Inflammatory macrophage (primary cell): ENCODE measurements at regions not wholly inside any gene's neighbourhood (a gene's known extent, or its start where the extent isn't known, plus 50 kb on each side); places are given as distances from the start of the nearest gene placed in this dataset.
"Not testable (repeated sequence)": the region's sequence is repeated elsewhere in the genome, so short reads cannot be mapped to it uniquely, and the experiment has no call there.

Experiments used
- DNase-seq, 2 donors: peaks; one replicate each; pipeline ENCODE4 v3.0.0-alpha.2; 2020 to 2022

DNA sequence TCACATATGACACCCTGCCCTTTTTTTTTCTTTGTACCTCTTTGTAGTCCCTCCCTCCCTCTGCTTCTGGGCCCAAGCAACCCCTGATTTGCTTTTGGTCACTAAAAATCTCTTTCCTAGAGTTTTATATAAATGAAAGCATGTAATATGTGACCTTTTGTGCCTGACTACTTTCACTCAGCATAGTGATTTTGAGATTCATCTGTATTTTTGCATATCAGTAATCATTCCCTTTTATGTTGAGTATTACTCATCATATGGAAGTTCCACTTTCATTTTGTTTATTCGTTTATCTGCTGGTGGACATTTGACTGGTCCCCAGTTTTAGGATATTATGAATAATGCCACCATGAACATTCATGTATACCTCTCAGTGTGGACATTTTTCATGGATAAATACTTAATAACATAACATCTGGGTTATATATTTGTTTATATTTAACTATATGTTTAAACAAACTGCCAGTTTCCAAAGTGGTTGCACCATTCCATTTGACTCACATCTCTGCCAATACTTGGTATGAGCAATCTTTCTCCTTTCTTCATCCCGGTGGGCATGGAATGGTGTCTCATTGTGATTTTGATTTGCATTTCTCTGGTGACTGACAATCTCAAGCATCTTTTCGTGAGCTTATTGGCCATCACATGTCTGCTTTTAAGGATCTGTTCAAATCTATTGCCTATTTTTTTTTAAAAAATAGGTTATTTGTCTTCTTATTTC lies 115.7 kb upstream of the S1PR3 start:
- no peak for DNase-seq

DNA sequence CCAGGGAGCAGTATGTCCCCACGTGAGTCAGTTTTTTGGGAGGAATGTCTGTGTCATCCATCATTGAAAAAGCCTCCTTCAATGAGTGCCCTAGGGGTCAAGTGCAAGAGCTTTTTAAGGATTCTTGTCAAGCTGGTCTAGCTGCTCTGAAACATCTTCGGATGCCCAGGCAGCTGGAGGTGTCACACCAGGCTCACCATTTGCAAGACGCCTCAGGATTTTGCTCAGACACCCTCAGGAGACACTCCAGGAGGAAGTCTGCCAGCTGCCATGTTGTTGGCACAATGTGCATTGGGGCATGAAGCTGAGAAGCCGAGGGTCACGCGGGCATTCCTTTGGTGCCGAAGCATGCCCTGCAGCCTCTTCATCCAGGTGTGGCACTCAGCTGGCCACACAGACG lies 111.1 kb upstream of the S1PR3 start:
- DNase-seq = no peak

DNA sequence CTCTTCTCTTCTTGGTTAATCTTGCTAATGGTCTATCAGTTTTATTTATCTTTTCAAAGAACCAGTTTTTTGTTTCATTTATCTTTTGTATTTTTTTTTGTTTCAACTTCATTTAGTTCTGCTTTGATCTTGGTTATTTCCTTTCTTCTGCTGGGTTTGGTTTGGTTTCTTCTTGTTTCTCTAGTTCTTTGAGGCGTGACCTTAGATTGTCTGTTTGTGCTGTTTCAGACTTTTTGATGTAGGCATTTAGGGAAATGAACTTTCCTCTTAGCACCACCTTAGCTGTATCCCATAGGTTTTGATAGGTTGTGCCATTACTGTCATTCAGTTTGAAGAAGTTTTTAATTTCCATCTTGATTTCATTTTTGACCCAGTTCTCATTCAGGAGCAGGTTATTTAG lies 107.0 kb upstream of the S1PR3 start:
- DNase-seq = not testable (repeated sequence)

DNA sequence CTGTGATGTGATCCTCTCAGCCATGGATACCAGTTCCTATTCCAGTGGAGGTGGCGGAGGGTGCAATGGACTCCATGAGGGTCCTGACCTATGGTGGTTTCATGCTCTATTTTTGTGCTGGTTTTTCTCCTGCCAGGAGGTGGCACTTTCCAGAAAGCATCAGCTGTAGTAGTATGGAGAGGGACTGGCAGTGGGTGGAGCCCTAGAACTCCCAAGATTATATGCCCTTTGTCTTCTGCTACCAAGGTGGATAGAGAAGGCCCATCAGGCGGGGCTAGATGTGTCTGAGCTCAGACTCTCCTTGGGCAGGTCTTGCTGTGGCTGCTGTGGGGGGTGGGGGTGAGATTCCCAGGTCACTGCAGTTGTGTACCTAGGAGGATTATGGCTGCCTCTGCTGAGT lies 104.5 kb upstream of the S1PR3 start:
- DNase-seq = peak in 1 of 2 donors; percentile 18

DNA sequence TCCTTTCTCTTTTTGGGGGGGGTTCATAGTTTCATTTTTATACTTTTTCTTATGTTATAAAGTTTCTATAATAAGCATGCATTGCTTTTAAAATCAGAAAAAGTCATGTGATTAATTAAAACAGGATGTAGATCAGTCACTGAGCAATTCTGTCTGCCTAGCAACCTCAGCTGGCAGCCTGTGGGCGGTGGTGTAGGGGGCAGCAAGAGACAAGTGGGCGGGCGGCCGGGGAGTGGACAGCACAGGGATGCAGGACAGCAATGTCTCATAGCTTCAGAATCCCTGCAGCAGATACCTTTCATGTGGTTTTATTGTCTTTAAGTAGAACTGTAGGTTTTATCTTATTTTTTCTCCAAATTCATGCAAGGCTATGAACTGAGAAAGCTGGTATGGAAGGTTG lies 101.9 kb upstream of the S1PR3 start:
- peak; percentile 9 to 47 for DNase-seq

DNA sequence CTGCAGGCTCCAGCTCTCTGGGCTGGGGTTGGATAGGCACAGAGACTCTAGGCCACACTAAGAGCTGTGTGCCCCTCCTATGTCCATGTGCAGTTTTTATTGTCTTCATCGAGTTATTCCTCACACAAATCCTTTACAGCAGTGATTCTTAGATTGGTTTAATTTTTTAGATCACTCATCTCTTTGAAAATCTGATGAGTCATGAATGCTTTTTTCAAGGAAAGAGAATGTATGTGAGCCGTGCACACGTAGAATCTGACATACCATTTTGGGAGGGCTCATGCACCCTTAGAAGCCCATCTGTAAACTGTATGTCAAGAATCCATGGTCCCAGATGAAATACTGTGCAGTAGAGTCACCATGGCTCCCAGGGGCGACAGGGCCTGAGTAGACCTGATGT lies 100.7 kb upstream of the S1PR3 start:
- DNase-seq = no peak

DNA sequence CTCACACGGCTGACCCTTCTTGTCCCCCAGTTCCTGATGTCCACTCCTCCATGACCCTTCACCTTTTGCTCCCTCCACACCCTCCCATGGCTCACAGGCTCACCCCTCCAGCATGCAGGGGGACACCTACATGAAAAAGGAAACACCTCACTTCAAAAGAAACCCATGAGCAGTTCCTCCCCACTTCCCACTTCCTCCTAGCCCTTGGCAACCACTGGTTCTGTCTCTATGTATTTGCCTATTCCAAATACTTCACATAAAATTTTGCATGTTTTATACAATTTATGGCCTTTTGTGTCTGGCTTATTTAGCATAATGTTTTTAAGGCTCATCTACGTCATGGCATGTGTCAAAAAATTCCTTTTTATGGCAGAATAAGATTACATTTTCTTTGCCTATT lies 100.2 kb upstream of the S1PR3 start:
- peak; percentile 30 to 37 for DNase-seq

DNA sequence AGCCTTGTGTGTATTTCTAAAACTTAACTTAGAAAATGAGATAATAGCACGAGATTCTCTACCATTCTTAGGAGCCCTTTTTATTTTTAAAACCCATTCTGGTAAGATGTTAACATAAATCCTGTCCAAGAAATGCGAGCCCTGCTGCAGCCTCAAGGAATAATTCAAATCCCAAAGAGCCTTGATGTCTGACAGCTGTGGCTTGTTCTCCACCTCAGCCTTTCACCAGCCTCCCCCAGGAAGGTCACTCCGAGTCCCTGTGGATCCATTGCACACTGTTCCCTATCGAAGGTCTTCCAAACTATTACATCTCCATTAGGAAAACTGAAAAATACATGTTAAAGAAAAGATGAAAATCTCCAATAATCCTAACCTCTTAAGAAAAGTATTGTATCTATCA lies 98.5 kb upstream of the S1PR3 start:
- DNase-seq = no peak

DNA sequence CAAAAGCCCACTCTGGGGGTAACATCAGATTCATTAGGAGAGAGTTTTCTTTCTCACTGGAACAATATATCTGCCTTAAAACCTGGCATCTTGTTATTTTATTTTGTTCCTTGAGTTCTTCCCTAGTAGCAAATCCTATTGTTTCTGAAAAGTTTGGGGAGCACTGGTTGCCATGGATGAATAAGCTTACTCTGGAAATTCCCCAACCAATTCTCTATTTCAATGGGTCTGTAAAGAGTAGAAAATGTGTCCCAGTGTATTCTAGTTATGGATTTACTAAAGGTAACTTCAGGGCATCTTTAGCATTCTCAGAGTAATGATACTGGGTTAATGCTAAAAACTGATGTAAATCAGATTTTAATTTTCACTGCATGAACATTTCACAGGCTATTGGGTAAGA lies 94.2 kb upstream of the S1PR3 start:
- DNase-seq = no peak

DNA sequence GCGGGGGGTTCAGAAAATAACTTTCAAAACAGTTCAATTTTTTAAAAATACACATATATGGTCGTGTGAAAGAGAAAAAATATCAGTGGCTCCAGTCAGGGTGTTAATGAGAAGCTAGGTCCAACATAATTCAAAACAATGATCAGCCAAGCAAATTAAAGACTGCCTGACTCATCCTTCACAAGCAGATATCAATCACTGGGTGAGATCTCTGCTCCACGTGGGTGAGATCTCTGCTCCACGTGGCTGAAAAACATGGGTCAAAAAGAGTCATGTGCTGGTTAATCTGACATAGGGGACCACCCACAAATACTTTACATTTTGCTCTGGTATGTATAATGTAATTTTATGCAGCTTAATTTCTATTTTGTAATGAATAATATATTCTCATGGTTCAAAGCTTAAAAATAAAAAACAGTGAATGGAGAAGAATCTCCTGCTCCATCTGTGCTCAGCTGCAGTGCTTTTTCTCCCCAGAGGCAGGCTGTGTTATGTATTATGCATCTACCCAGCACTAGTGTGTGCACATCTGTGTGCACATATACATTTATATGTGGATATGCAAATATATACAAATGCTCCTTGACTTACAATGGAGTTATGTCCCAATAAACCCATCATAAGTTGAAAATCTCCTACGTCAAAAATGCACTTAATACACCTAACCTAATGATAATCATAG lies 93.1 kb upstream of the S1PR3 start:
- no peak for DNase-seq

DNA sequence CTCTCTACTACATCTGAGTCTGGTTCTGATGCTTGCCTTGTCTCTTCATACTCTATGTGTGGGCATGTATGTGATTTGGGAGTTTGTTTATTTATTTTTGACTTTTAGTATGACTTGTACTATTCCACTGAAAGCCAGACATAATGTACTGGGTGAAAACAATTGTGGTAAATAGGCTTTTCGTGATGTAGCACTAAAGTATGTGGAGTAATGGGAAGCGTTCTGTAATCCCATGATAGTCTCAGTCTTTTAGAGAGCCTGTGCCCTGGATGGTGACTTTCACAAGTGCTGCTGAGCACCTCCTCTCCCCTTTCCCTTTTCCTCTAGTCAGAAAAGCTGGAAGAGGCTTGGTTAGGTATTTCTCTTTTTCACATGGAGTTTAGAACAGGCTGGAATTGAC lies 85.8 kb upstream of the S1PR3 start:
- no peak for DNase-seq

DNA sequence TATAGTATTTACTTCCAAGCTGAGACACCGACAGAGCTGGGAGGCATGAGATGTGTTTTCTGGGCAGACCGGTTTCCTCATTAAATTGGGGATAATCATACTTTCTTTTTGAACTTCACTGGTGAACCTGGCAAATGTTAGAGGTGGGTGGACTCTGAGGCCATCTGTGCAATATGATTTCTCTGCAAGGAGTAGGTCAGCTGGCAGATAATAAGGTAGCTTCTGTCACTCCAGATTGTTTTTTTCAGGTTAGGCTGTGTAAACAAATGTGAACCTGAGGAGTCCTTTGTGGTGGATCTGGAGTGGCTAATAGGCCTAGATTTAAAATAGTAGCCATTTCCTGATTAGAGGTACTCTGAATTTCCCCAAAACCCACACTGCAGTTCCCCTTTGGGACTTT lies 75.4 kb upstream of the S1PR3 start:
- no peak for DNase-seq

DNA sequence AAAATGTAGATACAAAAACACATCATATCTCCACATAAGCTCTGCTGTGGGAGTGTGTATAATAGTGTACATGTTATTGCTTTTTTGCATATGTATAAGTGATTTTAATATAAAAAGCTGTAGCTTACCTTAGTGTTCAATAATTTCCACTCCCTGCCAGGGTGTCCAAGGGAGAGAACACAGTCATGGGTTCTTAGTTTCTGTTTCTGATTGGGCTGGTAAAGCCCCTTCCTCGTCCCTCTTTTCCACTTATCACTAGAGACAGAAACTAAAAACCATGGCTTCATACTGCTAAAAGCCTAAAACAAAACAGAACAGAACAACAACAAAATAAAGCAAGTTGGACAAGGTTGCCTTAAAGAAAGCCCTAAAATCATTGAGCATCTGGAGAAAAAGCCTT lies 74.4 kb upstream of the S1PR3 start:
- no peak for DNase-seq

DNA sequence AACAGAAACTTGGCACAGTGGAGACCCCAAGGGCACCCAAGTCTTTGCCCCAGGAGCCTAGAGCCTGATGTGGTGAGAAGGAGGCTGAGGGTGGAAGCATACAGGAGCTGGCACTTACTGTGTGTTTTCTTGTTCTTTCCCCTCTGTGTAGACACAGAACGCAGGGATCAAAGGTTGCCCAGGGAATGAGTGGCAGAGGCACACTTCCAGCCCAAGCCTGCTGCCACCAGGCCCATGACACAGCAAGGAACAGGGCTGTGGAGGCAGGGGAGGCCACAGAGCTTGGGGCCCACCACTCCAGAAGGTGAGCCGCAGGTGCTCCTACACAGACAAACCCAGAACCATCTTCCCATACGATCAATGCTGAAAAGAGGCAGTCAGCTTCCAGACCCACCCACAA lies 73.9 kb upstream of the S1PR3 start:
- no peak for DNase-seq

DNA sequence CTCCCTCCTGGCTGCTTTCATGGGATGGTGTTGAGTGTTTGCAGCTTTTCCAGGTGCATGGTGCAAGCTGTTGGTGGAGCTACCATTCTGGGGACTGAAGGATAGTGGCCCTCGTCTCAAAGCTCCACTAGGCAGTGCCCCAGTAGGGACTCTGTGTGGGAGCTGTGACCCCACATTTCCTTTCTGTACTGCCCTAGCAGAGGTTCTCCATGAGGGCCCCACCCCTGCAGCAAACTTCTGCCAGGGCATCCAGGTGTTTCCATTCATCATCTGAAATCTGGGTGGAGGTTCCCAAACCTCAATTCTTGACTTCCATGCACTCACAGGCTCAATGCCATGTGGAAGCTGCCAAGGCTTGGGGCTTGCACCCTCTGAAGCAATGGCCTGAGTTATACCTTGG lies 72.7 kb upstream of the S1PR3 start:
- not testable (repeated sequence) for DNase-seq

DNA sequence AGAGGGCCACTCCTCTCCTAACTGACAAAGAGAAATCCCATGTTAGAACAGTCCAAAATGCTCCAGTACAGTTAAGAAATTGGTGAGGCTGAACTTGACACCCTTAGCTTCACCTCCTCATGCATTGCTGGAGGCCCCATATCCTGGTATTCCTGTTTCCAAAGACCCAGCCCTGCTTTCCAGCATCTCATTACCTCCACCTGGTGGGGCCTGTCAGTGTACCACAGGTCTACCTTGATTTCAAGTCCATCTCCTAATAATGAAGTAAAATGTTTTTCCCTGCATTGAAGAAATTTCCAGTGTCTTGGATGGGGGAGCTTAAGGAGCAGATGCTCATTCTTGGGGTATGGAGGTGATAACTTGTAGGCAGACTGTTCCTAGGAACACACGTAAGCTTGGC lies 70.6 kb upstream of the S1PR3 start:
- DNase-seq = no peak

DNA sequence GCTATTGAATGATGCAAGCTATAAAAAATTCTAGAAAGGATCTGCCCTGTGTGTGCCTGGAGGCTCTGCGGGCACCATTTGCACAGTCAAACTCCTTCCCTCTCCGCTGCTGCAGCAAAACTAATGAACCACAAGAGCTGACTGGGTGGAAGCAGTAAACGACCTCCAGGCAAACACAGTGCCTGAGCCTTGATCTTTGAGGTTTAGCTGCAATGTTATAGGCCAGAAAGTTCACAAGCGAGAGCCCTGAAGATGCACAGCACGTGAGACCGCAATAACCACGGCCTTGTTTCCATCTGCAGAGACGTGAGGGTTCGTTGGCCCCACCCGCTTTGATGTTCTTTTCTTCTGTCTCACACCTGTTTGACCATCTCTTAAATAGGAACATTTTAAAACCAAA lies 69.2 kb upstream of the S1PR3 start:
- no peak for DNase-seq

DNA sequence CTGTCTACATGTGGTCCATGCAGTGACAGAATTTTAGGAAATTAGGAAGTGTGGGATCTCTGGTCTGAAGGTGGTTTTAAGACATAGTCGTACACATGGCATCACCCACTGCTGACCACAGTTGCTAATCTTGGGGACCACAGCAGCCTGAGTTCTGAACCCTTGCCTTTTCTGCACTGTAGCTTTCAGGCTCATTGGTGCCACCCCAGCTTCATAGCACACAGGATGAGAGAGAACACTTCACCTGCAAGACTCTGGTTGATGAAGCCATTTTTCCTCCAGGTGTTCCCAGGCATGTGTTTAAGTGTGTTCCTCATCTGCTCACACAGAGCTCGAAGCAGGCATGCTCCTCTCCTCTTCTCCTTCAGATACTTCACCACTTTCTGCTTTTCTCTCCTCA lies 68.2 kb upstream of the S1PR3 start:
- no peak for DNase-seq

DNA sequence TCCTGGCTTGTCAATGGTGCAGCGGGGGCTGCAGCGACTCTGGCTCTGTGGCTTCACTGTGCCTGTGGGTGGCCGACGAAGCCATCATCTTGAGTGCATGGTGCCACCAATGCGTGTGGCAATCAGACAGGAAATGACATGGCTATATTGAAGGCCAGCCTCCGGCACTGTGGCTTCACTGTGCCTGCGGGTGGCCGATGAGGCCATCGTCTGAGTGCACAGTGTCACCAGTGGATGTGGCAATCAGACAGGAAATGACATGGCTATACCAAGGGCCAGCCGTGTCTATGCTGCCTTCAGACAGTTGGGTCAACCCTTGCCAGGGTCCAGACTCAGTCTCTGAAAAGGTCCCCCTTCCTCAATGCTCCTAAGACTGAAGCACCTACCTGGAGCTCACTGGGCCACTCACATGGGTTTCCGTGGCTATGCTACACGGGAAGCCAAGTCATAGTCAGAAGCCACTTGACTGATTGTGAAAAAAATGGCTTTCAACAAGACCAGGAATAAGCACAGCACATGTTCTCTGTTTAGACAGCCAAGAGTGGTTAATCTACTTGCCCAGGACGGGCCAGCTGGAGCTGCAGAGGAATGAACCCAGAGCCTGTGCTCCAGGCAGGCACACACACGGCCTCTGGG lies 67.5 kb upstream of the S1PR3 start:
- DNase-seq = peak; percentile 96 to 97

DNA sequence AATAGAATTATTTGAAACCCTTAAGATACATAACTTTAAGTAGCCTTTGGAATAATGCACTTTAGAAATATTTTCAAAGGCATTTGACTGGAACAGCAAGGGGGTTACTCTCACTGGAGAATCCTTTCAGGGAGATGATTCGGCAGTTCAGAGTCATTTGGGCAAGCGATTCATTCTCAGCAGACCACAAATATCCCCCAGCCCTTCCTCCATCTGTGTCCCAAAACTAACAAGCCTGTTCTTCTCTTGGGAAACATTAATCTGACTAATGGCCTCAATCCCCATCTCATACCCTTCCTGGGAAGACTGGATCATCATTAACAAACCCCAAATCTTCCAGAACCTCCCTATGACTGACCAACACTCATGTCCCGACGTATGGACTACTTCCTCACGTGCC lies 65.8 kb upstream of the S1PR3 start:
- no peak for DNase-seq

DNA sequence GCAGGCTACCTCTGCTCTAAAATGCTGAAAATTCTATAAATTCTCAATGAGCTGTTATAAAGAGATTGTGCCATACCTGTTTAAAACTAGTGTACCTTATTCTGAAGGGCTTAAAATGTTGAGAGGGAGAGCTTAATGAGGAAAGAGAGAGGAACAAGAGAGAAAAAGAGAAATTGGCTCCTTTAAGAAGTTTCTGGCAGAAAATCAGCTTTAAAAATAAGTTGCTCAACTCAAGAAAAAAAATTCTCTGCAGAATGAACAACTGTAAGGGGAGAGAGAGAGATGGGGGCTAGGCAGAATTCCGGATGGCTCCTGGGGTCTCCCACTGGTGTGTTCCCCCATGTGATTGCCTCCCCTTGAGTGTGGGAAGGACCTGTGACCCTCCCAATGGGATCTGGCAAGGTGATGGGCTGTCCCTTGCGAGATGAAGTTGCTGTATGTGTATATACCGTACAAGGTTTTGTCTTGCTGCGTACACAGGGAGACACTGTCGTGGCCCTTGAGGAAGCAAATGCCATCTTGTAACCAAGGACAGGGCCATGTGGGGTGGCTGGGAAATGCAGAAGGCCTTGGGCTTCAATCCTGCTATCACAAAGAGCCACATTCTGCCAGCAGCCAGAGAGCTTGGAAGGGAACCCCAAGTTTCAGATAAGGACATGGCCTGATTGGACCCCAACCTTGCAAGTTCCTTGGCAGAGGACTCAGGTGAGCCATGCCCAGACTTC lies 64.3 kb upstream of the S1PR3 start:
- peak; percentile 46 to 50 for DNase-seq

DNA sequence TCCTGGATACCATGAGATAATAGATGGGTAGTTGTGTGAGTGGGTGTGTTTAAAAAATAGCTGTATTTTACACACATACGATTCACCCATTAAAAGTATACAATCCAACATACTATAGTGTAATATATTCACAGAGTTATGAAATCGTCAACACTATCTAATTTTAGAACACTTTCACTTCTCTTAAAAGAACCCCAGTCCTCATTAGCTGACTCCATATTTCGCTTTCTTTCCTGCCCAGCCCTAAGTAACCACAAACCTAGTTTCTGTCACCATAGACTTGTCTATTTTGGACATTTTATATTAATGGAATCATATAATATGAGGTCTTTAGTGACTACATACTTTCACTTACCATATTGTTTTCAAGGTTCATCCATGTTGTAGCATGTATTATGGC lies 63.8 kb upstream of the S1PR3 start:
- peak; percentile 70 to 93 for DNase-seq

DNA sequence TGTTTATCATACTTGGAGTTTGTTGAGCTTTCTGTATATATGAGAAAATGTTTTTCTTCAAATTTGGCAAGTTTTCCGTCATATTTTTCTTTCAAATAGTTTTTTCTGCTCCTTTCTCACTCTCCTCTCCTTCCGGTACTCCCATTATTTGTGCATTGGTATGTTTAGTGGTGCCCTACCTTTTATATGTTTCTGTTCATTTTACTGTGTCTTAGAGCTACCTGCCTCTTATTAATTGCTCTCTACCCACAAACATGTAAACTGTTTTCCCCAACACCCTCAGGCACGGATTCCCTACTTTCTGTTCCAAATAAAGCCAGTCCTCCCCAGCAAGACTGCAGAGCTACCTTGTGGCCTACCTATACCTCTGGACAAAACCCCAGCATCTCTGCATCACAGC lies 60.6 kb upstream of the S1PR3 start:
- no peak for DNase-seq

DNA sequence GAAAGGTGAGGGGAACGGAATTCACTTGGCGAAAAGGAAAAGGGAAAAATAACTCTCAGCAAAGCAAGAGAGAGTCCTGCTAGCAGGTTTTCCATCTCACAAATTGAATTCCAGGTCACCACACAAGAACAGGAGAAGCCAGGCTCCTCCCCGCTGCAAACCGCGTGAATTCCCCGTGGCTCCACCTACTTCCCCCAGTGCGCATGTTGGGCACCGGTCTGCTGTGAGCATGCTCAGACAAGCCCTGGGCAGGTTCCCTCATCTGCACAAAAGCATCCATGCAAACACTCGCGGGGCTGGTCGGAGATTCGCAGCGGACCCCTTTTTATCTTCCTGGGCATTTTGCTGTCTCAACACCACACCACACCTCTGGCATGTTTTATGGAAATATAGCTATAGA lies 58.5 kb upstream of the S1PR3 start:
- DNase-seq = no peak
